ENCODE measurements at regions not wholly inside any gene's neighbourhood (a gene's known extent, or its start where the extent isn't known, plus 50 kb on each side); places are given as distances from the start of the nearest gene placed in this dataset.

DNA sequence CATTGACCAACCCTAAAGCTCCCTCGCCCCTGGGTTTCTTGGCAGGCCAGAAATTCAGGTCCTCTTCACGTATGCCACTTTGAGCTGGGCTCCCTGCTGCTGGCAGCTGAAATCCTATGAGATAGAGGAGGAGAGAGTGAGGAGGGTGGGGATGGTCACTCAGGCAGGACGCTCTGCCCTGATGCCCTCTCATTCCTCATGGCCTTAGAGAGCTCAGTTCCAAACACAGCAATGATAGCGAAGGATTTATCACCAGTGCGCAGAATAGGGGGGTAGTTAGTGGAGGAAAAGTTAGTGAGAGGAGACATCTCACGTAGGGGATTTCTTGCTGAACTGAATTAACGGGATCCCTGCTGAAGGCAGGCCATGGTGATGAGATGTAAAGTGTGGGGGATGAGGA is 84.2 kb upstream of the PMEPA1 start:
- no peak overlapping the region for H3K4me3 ChIP-seq
- no peaks in the 10 kb centered on the region for H3K9me3 ChIP-seq (ENCODE audit: control insufficient read depth in 4 of 4, insufficient read depth in 3 of 4, low read length in 3 of 4)
- ATAC-seq (ENCODE audit: insufficient read depth, low FRiP score) (no peak), DNase-seq (no peak)
- H3K27ac ChIP-seq (ENCODE audit: low read depth in 1 of 2, low read length in 1 of 2): no peak overlapping the region
- no peak overlapping the region for H3K9ac ChIP-seq (ENCODE audit: insufficient read depth in 1 of 2, low read length in 2 of 2)
- TF ChIP-seq, protein P1, sequence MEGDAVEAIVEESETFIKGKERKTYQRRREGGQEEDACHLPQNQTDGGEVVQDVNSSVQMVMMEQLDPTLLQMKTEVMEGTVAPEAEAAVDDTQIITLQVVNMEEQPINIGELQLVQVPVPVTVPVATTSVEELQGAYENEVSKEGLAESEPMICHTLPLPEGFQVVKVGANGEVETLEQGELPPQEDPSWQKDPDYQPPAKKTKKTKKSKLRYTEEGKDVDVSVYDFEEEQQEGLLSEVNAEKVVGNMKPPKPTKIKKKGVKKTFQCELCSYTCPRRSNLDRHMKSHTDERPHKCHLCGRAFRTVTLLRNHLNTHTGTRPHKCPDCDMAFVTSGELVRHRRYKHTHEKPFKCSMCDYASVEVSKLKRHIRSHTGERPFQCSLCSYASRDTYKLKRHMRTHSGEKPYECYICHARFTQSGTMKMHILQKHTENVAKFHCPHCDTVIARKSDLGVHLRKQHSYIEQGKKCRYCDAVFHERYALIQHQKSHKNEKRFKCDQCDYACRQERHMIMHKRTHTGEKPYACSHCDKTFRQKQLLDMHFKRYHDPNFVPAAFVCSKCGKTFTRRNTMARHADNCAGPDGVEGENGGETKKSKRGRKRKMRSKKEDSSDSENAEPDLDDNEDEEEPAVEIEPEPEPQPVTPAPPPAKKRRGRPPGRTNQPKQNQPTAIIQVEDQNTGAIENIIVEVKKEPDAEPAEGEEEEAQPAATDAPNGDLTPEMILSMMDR (IDR thresholded peaks at IDR 0.05; ENCODE audit: control extremely low read depth, extremely low read depth): no peak
- H3K4me1 ChIP-seq (ENCODE audit: control insufficient read depth in 5 of 5, insufficient read depth in 5 of 5, low read length in 5 of 5): peaks cover 0 to 7% (median 0%) of the 10 kb centered on the region in 5 donors
- H3K36me3 ChIP-seq (ENCODE audit: control insufficient read depth in 4 of 4, insufficient read depth in 4 of 4, low read length in 4 of 4): no peaks in the 10 kb centered on the region
- no peaks in the 10 kb centered on the region for H3K27me3 ChIP-seq (ENCODE audit: control insufficient read depth in 3 of 3, insufficient read depth in 3 of 3, low read length in 2 of 3)
- WGBS, 2 donors: 95 to 98% methylated on average over 7 of the region's 7 CpGs

DNA sequence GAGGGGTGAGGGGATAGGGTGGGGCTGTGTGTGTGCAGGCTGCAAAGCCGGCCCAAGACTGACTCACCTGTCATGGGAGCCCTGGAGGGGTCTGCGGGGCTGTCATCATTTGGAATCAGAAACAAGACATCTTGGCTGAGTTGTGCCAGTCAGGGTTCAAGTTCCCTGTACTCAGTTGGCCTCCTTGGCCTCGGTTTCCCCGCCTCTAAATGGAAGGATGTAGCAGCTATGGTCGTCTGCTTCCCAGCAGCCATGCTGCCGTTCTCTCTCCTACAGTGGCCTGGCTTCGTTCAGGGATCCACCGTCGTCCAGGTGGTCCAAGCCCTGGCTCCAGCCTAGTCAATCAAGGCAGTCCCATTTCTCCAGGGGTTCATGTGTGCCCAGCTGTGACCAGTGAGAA is 83.6 kb upstream of the PMEPA1 start:
- WGBS, 2 donors: 94 to 95% methylated on average over 9 of the region's 9 CpGs
- Histone ChIP-seq H3K36me3 (ENCODE audit: control insufficient read depth in 4 of 4, insufficient read depth in 4 of 4, low read length in 4 of 4) (no peaks in the 10 kb centered on the region), H3K4me3 (no peak overlapping the region), H3K27me3 (ENCODE audit: control insufficient read depth in 3 of 3, insufficient read depth in 3 of 3, low read length in 2 of 3) (no peaks in the 10 kb centered on the region), H3K4me1 (ENCODE audit: control insufficient read depth in 5 of 5, insufficient read depth in 5 of 5, low read length in 5 of 5) (peaks cover 0 to 7% (median 0%) of the 10 kb centered on the region in 5 donors), H3K9ac (ENCODE audit: insufficient read depth in 1 of 2, low read length in 2 of 2) (no peak overlapping the region), H3K27ac (ENCODE audit: low read depth in 1 of 2, low read length in 1 of 2) (no peak overlapping the region), H3K9me3 (ENCODE audit: control insufficient read depth in 4 of 4, insufficient read depth in 3 of 4, low read length in 3 of 4) (no peaks in the 10 kb centered on the region)
- TF ChIP-seq, protein P1 (IDR thresholded peaks at IDR 0.05; ENCODE audit: control extremely low read depth, extremely low read depth): no peak
- ATAC-seq (ENCODE audit: insufficient read depth, low FRiP score) (no peak), DNase-seq (no peak)

DNA sequence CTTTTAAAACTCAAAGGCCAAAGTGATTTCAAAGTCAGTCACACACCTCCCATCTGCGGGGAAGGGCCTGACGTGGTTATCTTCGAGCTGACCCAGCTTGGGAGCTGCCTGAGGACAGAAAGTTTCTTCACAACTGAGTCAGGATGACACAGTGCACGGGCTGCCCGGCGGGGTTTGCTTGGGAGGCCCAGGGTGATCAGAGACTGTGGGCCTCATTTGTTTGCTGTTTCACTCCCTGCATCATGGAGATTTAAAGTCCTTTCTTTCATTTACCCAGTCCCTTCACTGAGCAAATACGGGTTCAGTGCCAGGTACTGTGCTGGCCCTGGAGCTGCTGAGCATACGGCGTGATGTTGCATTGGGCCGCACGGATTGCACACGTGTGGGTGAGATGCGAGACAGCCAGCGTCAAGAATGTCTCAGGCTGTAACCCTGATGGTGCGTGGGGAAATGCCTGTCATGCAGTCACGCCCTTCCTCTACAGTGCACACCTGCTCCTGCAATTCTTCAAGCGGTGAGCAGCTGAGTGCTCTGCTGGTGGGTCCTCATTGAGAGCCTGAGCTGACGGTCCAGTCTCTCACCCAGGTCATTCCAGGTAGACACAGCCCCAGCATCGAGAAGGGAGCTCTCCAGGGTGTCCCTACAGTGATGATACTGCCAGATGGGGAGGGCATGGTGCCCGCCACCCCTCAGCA is 82.7 kb upstream of the PMEPA1 start:
- no peak for ATAC-seq (ENCODE audit: insufficient read depth, low FRiP score)
- no peaks in the 10 kb centered on the region for H3K27me3 ChIP-seq (ENCODE audit: control insufficient read depth in 3 of 3, insufficient read depth in 3 of 3, low read length in 2 of 3)
- no peak overlapping the region for H3K27ac ChIP-seq (ENCODE audit: low read depth in 1 of 2, low read length in 1 of 2)
- TF ChIP-seq, protein P1 (IDR thresholded peaks at IDR 0.05; ENCODE audit: control extremely low read depth, extremely low read depth): no peak
- no peaks in the 10 kb centered on the region for H3K9me3 ChIP-seq (ENCODE audit: control insufficient read depth in 4 of 4, insufficient read depth in 3 of 4, low read length in 3 of 4)
- DNase-seq: peak in 1 of 3 donors; percentile 11
- WGBS, 2 donors: 80 to 93% methylated on average over 19 to 20 of the region's 20 CpGs
- no peaks in the 10 kb centered on the region for H3K36me3 ChIP-seq (ENCODE audit: control insufficient read depth in 4 of 4, insufficient read depth in 4 of 4, low read length in 4 of 4)
- no peak overlapping the region for H3K4me3 ChIP-seq
- H3K9ac ChIP-seq (ENCODE audit: insufficient read depth in 1 of 2, low read length in 2 of 2): no peak overlapping the region
- peaks cover 0 to 7% (median 0%) of the 10 kb centered on the region in 5 donors for H3K4me1 ChIP-seq (ENCODE audit: control insufficient read depth in 5 of 5, insufficient read depth in 5 of 5, low read length in 5 of 5)

DNA sequence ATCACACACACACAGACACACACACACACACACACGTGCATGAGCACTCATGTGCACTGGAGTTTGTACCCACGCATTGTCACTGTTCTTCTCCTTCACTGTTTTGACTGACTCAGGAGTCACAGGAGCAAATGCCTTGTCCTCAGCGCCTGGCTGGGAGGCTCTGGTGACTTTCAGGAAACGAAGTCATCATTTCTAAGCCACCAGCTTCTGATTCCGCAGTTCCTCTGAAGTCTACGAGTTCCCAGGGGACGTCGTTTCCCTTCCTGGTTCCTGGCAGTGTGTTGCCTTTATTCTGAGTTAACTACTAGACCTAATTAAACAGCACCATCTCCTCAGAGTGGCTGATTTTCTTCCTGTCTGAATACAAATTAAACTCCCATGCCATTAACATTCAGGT is 82.2 kb upstream of the PMEPA1 start:
- TF ChIP-seq, protein P1 (IDR thresholded peaks at IDR 0.05; ENCODE audit: control extremely low read depth, extremely low read depth): no peak
- H3K27ac ChIP-seq (ENCODE audit: low read depth in 1 of 2, low read length in 1 of 2): no peak overlapping the region
- DNase-seq: peak in 2 of 3 donors; percentile 5 to 31
- no peaks in the 10 kb centered on the region for H3K36me3 ChIP-seq (ENCODE audit: control insufficient read depth in 4 of 4, insufficient read depth in 4 of 4, low read length in 4 of 4)
- no peak for ATAC-seq (ENCODE audit: insufficient read depth, low FRiP score)
- H3K27me3 ChIP-seq (ENCODE audit: control insufficient read depth in 3 of 3, insufficient read depth in 3 of 3, low read length in 2 of 3): no peaks in the 10 kb centered on the region
- H3K9ac ChIP-seq (ENCODE audit: insufficient read depth in 1 of 2, low read length in 2 of 2): no peak overlapping the region
- 44 to 53% methylated on average over 8 of the region's 8 CpGs for WGBS, 2 donors
- H3K9me3 ChIP-seq (ENCODE audit: control insufficient read depth in 4 of 4, insufficient read depth in 3 of 4, low read length in 3 of 4): no peaks in the 10 kb centered on the region
- H3K4me3 ChIP-seq: no peak overlapping the region
- H3K4me1 ChIP-seq (ENCODE audit: control insufficient read depth in 5 of 5, insufficient read depth in 5 of 5, low read length in 5 of 5): peaks cover 0 to 7% (median 0%) of the 10 kb centered on the region in 5 donors

Data from lung (tissue), 11 donors.